Endodermal cell (in vitro differentiated cells): ENCODE measurements at regions not wholly inside any gene's neighbourhood (a gene's known extent, or its start where the extent isn't known, plus 50 kb on each side); places are given as distances from the start of the nearest gene placed in this dataset.
A peak's percentile ranks its signal among the peaks of the same experiment; 100 is the strongest.

Experiments
- DNase-seq: peaks from one replicate; pipeline ENCODE4 v3.0.0-alpha.2; 2017
- H3K27ac ChIP-seq: 2 replicates; pipeline ENCODE4 v1.5.1; 2013; ENCODE audit warnings: mild to moderate bottlenecking, low read depth, low read length, moderate library complexity
- H3K27me3 ChIP-seq: 2 replicates; pipeline ENCODE4 v1.6.1; 2013; ENCODE audit warnings: mild to moderate bottlenecking, low read length, moderate library complexity; ENCODE audit not compliant: insufficient read depth, control insufficient read depth, poor library complexity, severe bottlenecking
- H3K36me3 ChIP-seq: 2 replicates; pipeline ENCODE4 v1.7.0; 2013; ENCODE audit warnings: mild to moderate bottlenecking, low read length, moderate library complexity; ENCODE audit not compliant: control insufficient read depth, insufficient read depth
- H3K4me1 ChIP-seq: one replicate; pipeline ENCODE4 v1.7.0; 2013; ENCODE audit warnings: low read length; ENCODE audit not compliant: control insufficient read depth, insufficient read depth
- H3K4me3 ChIP-seq: 2 replicates; pipeline ENCODE4 v1.5.1; 2013; ENCODE audit warnings: mild to moderate bottlenecking, low read length, moderate library complexity
- H3K9ac ChIP-seq: 2 replicates; pipeline ENCODE4 v1.6.1; 2013; ENCODE audit warnings: mild to moderate bottlenecking, low read length, moderate library complexity; ENCODE audit not compliant: poor library complexity, severe bottlenecking; ENCODE audit errors: extremely low read depth
- H3K9me3 ChIP-seq: 2 replicates; pipeline ENCODE4 v1.6.1; 2013; ENCODE audit warnings: mild to moderate bottlenecking, low read length, moderate library complexity; ENCODE audit not compliant: control insufficient read depth
- H3K27ac Mint-ChIP-seq: 2 replicates; pipeline ENCODE4 v1.8.0; 2020; ENCODE audit warnings: mixed read lengths
- H3K27me3 Mint-ChIP-seq: 2 replicates; pipeline ENCODE4 v1.8.0; 2021; ENCODE audit warnings: mild to moderate bottlenecking, mixed read lengths; ENCODE audit not compliant: insufficient read depth
- H3K36me3 Mint-ChIP-seq: 2 replicates; pipeline ENCODE4 v1.8.0; 2020; ENCODE audit warnings: low read depth, mixed read lengths
- H3K4me1 Mint-ChIP-seq: 2 replicates; pipeline ENCODE4 v1.8.0; 2020; ENCODE audit warnings: mixed read lengths
- H3K4me3 Mint-ChIP-seq: 2 replicates; pipeline ENCODE4 v1.8.0; 2020; ENCODE audit warnings: mild to moderate bottlenecking, moderate library complexity, mixed read lengths
- H3K9me3 Mint-ChIP-seq: 2 replicates; pipeline ENCODE4 v1.8.0; 2020; ENCODE audit warnings: mild to moderate bottlenecking, mixed read lengths
- WGBS, 2 experiments: methylation state at CpG; one replicate each; pipeline versions ENCODE4 v1.1.5 to v1.1.7; 2013; ENCODE audit warnings: missing lambda C conversion rate in 2 of 2, mixed read lengths in 1 of 2; ENCODE audit not compliant: insufficient coverage in 1 of 2, insufficient read length in 1 of 2; 5-methylcytosine and 5-hydroxymethylcytosine counted together
- TF ChIP-seq, protein P1 (sequence below): fragments of 200-600 bp; sonication (generic); conservative IDR thresholded peaks from 2 replicates; pipeline ENCODE4 v1.5.0; 2021; ENCODE audit warnings: antibody characterized with exemption, mild to moderate bottlenecking

DNA sequence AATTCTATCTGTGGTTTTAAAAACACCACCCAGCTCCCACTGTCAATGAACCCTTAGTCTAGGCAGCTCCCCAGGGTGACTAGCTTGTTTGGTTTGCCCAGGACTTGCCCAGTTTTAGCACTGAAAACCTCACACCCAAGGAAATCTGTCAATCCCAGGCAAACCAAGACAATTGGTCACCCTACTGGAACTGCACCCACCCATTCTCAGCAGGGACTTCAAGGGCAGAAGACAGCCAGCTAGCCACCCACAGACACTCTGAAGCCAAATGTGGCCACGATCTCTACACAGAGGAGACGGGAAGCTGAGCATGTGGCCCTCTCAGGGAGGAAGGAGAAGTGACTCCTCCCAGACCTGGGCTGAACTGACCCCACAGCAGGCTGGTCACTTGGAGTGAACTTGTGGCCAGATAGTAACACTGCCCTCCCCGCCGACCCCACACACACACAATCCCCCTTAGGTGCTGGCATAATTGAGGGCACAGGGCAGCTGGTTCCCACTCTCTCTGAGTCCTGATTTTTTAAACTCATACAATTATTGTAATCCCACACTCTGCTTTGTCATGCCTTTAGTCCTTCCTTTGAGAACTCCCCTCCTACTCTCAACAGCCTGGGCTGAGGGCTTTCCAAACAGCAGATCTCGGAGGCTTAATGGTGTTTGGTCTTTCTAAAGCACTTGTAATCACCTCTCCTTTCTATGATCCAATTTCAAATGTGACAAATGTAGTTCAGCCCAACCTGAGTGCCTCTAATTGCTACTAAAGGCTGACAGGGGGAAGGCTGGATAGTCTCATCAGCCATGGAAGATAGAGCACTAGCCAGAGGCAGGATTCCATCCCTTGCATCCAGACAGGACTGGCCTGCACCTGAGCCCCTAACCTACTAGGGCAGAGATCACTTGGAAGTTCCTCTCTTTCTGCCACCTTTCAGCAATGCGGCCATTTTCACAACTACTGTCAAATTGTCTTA lies 74.7 kb upstream of the DRD2 start:
- no peaks in the 10 kb centered on the region for H3K36me3 Mint-ChIP-seq
- no peaks in the 10 kb centered on the region for H3K27me3 ChIP-seq
- no peak overlapping the region for H3K9ac ChIP-seq
- no peaks in the 10 kb centered on the region for H3K4me1 ChIP-seq
- no peak overlapping the region for H3K4me3 Mint-ChIP-seq
- H3K27me3 Mint-ChIP-seq = peaks cover 2% of the 10 kb centered on the region
- peak; percentile 42 for DNase-seq
- 80 to 90% methylated on average over 2 to 6 of the region's 6 CpGs for WGBS, 2 experiments
- no peaks in the 10 kb centered on the region for H3K9me3 Mint-ChIP-seq
- H3K9me3 ChIP-seq = no peaks in the 10 kb centered on the region
- H3K4me1 Mint-ChIP-seq = peaks cover 19% of the 10 kb centered on the region
- H3K36me3 ChIP-seq = no peaks in the 10 kb centered on the region
- no peak overlapping the region for H3K4me3 ChIP-seq
- TF ChIP-seq, protein P1, sequence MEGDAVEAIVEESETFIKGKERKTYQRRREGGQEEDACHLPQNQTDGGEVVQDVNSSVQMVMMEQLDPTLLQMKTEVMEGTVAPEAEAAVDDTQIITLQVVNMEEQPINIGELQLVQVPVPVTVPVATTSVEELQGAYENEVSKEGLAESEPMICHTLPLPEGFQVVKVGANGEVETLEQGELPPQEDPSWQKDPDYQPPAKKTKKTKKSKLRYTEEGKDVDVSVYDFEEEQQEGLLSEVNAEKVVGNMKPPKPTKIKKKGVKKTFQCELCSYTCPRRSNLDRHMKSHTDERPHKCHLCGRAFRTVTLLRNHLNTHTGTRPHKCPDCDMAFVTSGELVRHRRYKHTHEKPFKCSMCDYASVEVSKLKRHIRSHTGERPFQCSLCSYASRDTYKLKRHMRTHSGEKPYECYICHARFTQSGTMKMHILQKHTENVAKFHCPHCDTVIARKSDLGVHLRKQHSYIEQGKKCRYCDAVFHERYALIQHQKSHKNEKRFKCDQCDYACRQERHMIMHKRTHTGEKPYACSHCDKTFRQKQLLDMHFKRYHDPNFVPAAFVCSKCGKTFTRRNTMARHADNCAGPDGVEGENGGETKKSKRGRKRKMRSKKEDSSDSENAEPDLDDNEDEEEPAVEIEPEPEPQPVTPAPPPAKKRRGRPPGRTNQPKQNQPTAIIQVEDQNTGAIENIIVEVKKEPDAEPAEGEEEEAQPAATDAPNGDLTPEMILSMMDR = no peak
- no peak overlapping the region for H3K27ac Mint-ChIP-seq
- peak overlapping the region; percentile 68 for H3K27ac ChIP-seq

- Mint-ChIP-seq H3K9me3 (no peaks in the 10 kb centered on the region), H3K4me1 (peaks cover 15% of the 10 kb centered on the region)
- 100% methylated on average over 1 to 2 of the region's 3 CpGs for WGBS, 2 experiments
Measured at GRCh38 chr11:113549061-113549460, 73.9 kb upstream of the DRD2 start.

GRCh38 chr11:113547739-113548138 lies 72.5 kb upstream of the DRD2 start:
- Mint-ChIP-seq H3K36me3 (no peaks in the 10 kb centered on the region), H3K9me3 (no peaks in the 10 kb centered on the region), H3K4me1 (peaks cover 10% of the 10 kb centered on the region), H3K4me3 (no peak overlapping the region), H3K27ac (no peak overlapping the region), H3K27me3 (peaks cover 2% of the 10 kb centered on the region)
- DNase-seq = no peak
- 72 to 89% methylated on average over 4 of the region's 4 CpGs for WGBS, 2 experiments
- Histone ChIP-seq H3K27me3 (no peaks in the 10 kb centered on the region), H3K9me3 (no peaks in the 10 kb centered on the region), H3K9ac (no peak overlapping the region), H3K27ac (no peak overlapping the region), H3K36me3 (no peaks in the 10 kb centered on the region), H3K4me1 (no peaks in the 10 kb centered on the region), H3K4me3 (no peak overlapping the region)
- TF ChIP-seq, protein P1 = no peak

More at GRCh38 chr11:113549061-113549460, 73.9 kb upstream of the DRD2 start:
- H3K27me3 ChIP-seq = no peaks in the 10 kb centered on the region
- Mint-ChIP-seq H3K27ac (no peak overlapping the region), H3K36me3 (no peaks in the 10 kb centered on the region), H3K4me3 (no peak overlapping the region), H3K27me3 (peaks cover 2% of the 10 kb centered on the region)
- no peak overlapping the region for H3K27ac ChIP-seq
- DNase-seq = no peak
- no peak overlapping the region for H3K4me3 ChIP-seq
- no peaks in the 10 kb centered on the region for H3K9me3 ChIP-seq
- no peaks in the 10 kb centered on the region for H3K4me1 ChIP-seq
- TF ChIP-seq, protein P1 = no peak
- H3K9ac ChIP-seq = no peak overlapping the region
- no peaks in the 10 kb centered on the region for H3K36me3 ChIP-seq
